Activated CD8-positive, alpha-beta T cell treated with anti-CD3 and anti-CD28 coated beads for 36 hours (primary cell): ENCODE measurements at regions not wholly inside any gene's neighbourhood (a gene's known extent, or its start where the extent isn't known, plus 50 kb on each side); places are given as distances from the start of the nearest gene placed in this dataset.

Source experiments
- ATAC-seq: fragments of 200-7000 bp; cut with Tn5 transposase; one replicate; pipeline ENCODE4 v1.10.0; 2021; ENCODE audit warnings: mild to moderate bottlenecking, moderate library complexity
- CTCF ChIA-PET: fragments of 350-600 bp; sonication (Branson Sonifier 250); formaldehyde crosslinking; loops from one replicate; lab custom pipeline; 2021; ENCODE audit warnings: antibody characterized with exemption; lab: Charles Lee
- POLR2A ChIA-PET: fragments of 350-600 bp; sonication (Branson Sonifier 250); formaldehyde crosslinking; loops from one replicate; lab custom pipeline; 2021; ENCODE audit warnings: antibody characterized with exemption; lab: Charles Lee
- DNase-seq: peaks from one replicate; pipeline ENCODE4 v3.0.0-alpha.2; 2020
- H3K27ac Mint-ChIP-seq: one replicate; pipeline ENCODE4 v1.8.0; 2021; ENCODE audit warnings: mild to moderate bottlenecking, mixed read lengths
- H3K27me3 Mint-ChIP-seq: one replicate; pipeline ENCODE4 v1.8.0; 2021; ENCODE audit warnings: mixed read lengths
- H3K36me3 Mint-ChIP-seq: one replicate; pipeline ENCODE4 v1.8.0; 2021; ENCODE audit warnings: low read depth, mixed read lengths
- H3K4me1 Mint-ChIP-seq: one replicate; pipeline ENCODE4 v1.8.0; 2021; ENCODE audit warnings: low read depth, mixed read lengths
- H3K4me3 Mint-ChIP-seq: one replicate; pipeline ENCODE4 v1.8.0; 2021; ENCODE audit warnings: mild to moderate bottlenecking, moderate library complexity, mixed read lengths
- H3K9me3 Mint-ChIP-seq: one replicate; pipeline ENCODE4 v1.8.0; 2021; ENCODE audit warnings: mixed read lengths
- CTCF ChIP-seq: fragments of 200-600 bp; IDR thresholded peaks from one replicate; pipeline ENCODE4 v1.8.0; 2022; ENCODE audit warnings: antibody characterized with exemption, mild to moderate bottlenecking
- intact Hi-C: fragments of 100-400 bp; cut with micrococcal nuclease; formaldehyde crosslinking; loops from one replicate; pipeline ENCODE4 v1.10.0; 2022

GRCh38 chr3:72015463-72015862, 230.5 kb upstream of the PROK2 start:
- ATAC-seq (no peak), DNase-seq (no peak)
- Mint-ChIP-seq H3K27ac (no peak overlapping the region), H3K4me3 (no peak overlapping the region), H3K9me3 (no peaks in the 10 kb centered on the region), H3K36me3 (no peaks in the 10 kb centered on the region), H3K4me1 (peaks cover 13% of the 10 kb centered on the region), H3K27me3 (peaks cover 9% of the 10 kb centered on the region)
- intact Hi-C loops: no loop called here
- no peak for TF ChIP-seq CTCF
- POLR2A ChIA-PET: no interaction called here
- CTCF ChIA-PET: no interaction called here

- Mint-ChIP-seq H3K9me3 (no peaks in the 10 kb centered on the region), H3K36me3 (no peaks in the 10 kb centered on the region), H3K4me1 (peaks cover 7% of the 10 kb centered on the region), H3K27me3 (peaks cover 9% of the 10 kb centered on the region), H3K4me3 (no peak overlapping the region), H3K27ac (no peak overlapping the region)
- intact Hi-C loops: no loop called here
- POLR2A ChIA-PET: no interaction called here
- DNase-seq (no peak), ATAC-seq (no peak)
- TF ChIP-seq CTCF: no peak
- CTCF ChIA-PET: interaction anchor here (1.2 kb wide), 1 partner anchor 10 kb away, joined by 3 read pairs; no protein-coding TSS in a partner anchor
These were observed 228.1 kb upstream of the PROK2 start for GRCh38 chr3:72013084-72013483.

- Mint-ChIP-seq H3K36me3 (no peaks in the 10 kb centered on the region), H3K9me3 (no peaks in the 10 kb centered on the region), H3K27me3 (peaks cover 9% of the 10 kb centered on the region), H3K4me3 (no peak overlapping the region), H3K27ac (no peak overlapping the region), H3K4me1 (peaks cover 5% of the 10 kb centered on the region)
- TF ChIP-seq CTCF: no peak
- intact Hi-C loops: no loop called here
- no peak for ATAC-seq
- POLR2A ChIA-PET: no interaction called here
- no peak for DNase-seq
- CTCF ChIA-PET: interaction anchor here (1.2 kb wide), 1 partner anchor 10 kb away, joined by 3 read pairs; no protein-coding TSS in a partner anchor
These were observed 227.4 kb upstream of the PROK2 start for GRCh38 chr3:72012363-72012762.

DNA sequence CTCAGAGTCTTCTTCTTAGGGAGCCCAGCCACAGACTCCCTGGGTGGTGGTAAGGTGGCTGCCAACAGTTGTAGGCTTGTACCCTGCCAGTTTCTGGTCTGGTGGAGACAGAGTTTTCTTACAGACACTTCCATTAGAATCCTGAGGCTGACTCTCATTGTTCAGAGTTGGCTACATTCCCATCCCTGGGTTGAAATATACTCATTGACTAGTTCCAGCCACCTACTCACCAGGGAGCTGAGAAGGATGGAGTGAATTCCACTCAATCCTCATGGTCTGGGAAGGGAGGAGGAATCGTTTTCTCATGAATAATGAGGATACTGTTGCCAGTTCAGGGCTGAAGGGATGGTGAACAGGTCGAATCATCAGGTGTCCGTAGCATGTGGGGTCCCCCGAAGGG, 226.5 kb upstream of the PROK2 start:
- no peaks in the 10 kb centered on the region for H3K36me3 Mint-ChIP-seq
- intact Hi-C loops: no loop called here
- H3K4me3 Mint-ChIP-seq: no peak overlapping the region
- CTCF ChIA-PET: no interaction called here
- H3K27ac Mint-ChIP-seq: no peak overlapping the region
- TF ChIP-seq CTCF: no peak
- peaks cover 5% of the 10 kb centered on the region for H3K4me1 Mint-ChIP-seq
- POLR2A ChIA-PET: no interaction called here
- ATAC-seq: no peak
- H3K27me3 Mint-ChIP-seq: peaks cover 9% of the 10 kb centered on the region
- DNase-seq: no peak
- H3K9me3 Mint-ChIP-seq: no peaks in the 10 kb centered on the region

GRCh38 chr3:72009851-72010443, 225.0 kb upstream of the PROK2 start:
- H3K9me3 Mint-ChIP-seq: no peaks in the 10 kb centered on the region
- ATAC-seq: peak; percentile 49
- peak; percentile 16 for DNase-seq
- H3K27me3 Mint-ChIP-seq: peaks cover 9% of the 10 kb centered on the region
- no peak overlapping the region for H3K4me3 Mint-ChIP-seq
- no peaks in the 10 kb centered on the region for H3K4me1 Mint-ChIP-seq
- no peak for TF ChIP-seq CTCF
- no peak overlapping the region for H3K27ac Mint-ChIP-seq
- CTCF ChIA-PET: interaction anchor here (1.5 kb wide), 1 partner anchor 79 kb away, joined by 3 read pairs; no protein-coding TSS in a partner anchor
- POLR2A ChIA-PET: interaction anchor here (0.6 kb wide), 1 partner anchor 19 kb away, joined by 3 read pairs; no protein-coding TSS in a partner anchor
- H3K36me3 Mint-ChIP-seq: no peaks in the 10 kb centered on the region
- intact Hi-C loops: no loop called here
